ENCODE measurements at regions not wholly inside any gene's neighbourhood (a gene's known extent, or its start where the extent isn't known, plus 50 kb on each side); places are given as distances from the start of the nearest gene placed in this dataset.
"Not testable (repeated sequence)": the region's sequence is repeated elsewhere in the genome, so short reads cannot be mapped to it uniquely, and the experiment has no call there.

DNA sequence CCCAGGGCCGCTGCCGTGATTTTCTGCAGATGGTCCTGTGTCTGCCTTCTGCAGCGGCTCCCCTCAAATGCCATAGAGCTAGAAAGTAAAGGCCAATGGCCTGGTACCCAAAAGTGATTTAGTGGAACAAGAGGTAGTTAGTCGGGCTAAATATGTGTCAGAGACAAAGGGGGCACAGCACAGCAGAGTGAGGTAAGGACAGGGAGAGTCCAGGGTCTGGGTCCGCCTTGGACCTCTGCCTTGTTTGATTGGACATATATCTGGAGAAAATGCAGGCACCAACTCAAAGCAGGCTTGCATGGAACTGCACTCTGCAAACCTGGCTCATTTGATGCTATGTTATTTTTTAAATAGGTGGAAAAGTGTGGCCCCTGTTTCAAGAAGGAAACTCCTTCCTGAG lies 249.6 kb upstream of the B3GAT1 start:
- in situ Hi-C loops (cut with HindIII; ENCODE audit: low sequenced_read_pairs), result no loop called here

DNA sequence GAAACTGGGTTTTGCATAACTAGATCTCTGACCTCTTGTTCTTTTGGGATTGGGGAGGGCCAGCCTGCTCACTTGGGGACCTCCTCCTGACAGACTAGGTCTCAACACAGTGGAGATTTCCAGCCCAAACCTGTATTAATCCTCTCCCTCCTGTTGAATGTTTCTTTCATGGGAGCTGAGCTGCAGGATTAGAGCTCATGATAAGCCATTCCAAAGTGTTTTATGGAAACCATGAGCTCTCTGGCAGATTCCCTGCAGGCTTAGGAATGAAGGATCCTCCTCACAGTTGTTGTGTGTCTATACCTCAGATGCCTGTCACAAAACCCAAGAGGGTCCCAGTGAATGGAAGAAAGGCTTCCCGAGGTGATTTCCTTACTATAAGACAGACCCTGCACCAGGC lies 248.4 kb upstream of the B3GAT1 start:
- in situ Hi-C loops (cut with HindIII; ENCODE audit: low sequenced_read_pairs), result no loop called here

DNA sequence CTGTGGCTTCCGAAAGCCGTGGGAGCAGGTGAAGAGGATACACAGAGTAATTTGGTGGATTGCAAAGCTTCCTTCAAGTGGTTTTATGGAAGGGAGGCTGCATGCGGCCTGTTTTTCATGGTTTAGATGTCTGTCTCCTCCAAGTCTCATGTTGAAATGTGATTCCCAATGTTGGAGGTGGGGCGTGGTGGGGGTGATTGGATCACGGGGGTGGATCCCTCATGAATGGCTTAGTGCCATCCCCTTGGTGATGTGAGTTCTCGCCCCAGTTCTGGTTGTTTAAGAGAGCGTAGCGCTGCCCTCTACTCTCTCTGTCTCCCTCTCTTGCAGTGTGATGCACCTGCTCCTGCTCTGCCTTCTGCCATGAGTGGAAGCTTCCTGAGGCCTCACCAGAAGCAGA lies 247.8 kb upstream of the B3GAT1 start:
- in situ Hi-C loops (cut with HindIII; ENCODE audit: low sequenced_read_pairs), result no loop called here

DNA sequence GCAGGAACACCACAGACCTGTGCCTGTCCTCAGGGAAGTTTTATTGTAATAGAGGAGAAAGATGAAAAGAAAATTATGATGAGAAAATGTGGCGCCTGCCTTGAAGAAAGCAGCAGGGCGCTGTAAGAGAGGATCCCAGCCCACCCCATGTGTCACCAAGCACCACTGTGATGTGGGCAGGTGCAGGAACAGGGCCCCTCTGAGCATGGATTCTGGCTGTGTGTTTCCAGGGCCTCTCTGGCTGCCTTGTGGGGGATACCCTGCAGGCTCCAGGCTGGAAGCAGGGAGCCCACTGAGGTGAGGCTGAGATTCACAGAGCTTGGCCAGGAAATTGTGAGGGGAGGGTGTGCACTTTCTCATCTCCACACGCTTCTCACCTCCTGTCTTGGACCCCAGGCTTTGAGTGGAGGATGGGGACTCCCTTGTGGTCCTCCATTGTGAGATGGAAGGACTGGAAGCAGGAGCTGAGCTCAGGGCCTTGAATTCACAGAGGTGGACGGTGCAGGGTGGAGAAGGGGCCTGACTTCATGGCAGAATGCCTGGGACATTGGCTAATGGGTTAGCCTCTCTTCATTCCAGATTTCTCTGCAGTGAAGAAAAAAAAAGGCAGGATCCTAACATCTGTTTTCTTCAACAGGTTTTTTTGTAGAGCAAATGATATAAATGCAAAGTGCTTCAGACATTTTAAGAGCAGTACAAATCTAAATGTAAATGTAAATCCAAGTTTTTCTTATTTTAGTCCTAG lies 246.6 kb upstream of the B3GAT1 start:
- in situ Hi-C loops (cut with HindIII; ENCODE audit: low sequenced_read_pairs), result no loop called here

DNA sequence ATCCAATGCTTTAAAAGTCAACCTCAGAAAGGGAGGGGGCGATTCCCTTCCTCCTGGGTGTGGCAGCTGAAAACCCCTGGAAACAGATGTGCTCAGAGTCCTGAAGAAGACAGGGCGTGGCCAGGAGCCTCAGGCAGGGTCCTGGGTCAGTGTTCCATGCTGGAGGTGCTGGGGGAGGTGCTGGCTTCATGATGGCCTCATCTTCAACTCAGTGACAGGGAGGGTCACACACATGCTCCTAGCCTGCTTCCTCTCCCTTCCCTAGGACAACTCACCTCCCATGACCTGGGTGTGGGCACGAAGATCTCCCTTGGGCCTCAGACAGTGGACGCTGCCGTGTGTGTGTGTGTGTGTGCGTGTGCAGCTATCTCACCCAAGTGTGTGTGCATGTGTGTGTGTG lies 245.6 kb upstream of the B3GAT1 start:
- in situ Hi-C loops (cut with HindIII; ENCODE audit: low sequenced_read_pairs), result no loop called here

DNA sequence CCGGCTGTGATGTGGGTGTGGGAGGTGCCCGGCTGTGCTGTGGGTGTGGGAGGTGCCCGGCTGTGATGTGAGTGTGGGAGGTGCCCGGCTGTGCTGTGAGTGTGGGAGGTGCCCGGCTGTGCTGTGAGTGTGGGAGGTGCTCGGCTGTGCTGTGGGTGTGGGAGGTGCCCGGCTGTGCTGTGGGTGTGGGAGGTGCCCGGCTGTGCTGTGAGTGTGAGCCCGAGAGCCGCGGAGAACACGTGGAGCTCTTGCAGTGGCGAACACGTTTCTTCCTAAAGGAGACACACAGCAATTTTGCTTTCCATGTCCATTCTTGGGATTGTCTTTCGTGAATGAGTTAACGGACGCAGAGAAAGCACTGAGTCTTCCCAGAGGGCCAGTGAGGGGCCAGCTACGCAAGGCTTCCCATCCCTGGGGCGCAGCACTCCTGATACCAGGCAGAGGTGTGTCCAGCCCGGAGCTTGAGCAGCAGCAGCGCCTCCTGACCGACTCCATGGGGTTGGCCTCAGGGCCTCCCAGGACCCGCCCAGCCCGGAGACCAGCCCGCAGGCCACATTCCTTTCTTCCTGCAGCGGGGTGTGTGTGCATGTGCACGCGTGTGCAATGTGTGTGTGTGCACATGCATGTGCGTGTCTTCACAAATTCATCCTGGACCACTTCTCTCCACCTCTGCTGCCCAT lies 245.0 kb upstream of the B3GAT1 start:
- in situ Hi-C loops (cut with HindIII; ENCODE audit: low sequenced_read_pairs), result no loop called here

DNA sequence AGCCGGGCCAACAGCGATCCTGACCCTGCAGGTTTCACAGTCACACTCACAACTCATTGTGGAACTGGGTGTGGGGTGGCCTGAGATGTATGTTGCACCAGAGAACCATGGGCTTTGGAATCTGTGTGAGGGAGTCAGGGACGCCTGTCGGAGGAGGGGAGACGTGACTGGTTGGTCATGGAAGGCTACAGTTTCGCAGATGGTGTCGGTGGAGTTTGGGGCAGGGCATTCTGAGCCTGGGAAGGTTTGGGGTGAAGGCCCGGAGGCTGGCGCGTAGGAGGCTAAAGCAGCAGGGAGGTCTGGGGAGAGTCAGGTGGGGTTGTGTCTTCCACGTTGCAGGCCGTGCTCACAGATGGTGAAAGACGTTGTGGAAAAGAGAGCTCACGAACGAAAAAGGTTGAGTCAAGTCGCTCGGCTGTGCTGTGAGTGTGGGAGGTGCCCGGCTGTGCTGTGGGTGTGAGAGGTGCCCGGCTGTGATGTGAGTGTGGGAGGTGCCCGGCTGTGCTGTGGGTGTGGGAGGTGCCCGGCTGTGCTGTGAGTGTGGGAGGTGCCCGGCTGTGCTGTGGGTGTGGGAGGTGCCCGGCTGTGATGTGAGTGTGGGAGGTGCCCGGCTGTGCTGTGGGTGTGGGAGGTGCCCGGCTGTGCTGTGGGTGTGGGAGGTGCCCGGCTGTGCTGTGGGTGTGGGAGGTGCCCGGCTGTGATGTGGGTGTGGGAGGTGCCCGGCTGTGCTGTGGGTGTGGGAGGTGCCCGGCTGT lies 244.2 kb upstream of the B3GAT1 start:
- in situ Hi-C loops (cut with HindIII; ENCODE audit: low sequenced_read_pairs), result not testable (repeated sequence)

DNA sequence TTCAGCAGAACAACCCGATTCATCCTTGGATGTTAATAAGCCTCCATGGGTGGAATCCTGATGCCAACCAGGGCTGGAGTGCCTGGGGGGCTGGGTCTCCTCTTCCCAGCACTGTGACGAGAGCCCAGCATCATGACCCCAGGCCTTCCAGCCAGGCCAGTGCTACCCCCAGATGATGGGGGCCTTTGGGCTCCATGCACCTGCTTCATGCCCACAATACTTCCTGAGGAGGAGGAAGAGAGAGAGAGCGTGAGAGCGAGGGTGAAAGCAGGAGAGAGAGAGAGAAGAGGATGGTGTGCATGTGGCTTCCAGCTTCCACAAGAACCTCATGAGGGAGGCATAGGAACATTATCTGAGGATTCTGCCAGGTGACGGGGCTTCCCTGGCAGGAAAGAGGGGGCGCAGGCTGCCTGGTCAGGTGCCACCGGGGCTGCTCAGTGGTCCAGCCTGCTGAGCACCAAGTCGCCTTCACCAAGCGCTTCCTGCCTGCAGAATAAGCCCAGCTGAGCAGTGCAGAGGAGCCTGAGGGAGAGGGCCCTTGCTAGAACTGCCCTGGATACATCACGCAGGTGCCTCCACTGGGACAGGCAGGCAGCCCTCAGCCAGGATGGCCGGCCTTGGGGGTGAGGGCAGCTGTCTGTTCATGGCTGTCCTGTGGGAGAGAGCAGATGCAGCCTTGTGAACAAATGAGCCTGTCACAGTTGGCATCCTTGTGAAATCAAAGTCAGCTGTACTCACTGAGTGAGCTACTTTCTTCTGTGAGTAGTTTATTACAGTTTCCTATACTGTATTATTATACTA lies 243.3 kb upstream of the B3GAT1 start:
- in situ Hi-C loops (cut with HindIII; ENCODE audit: low sequenced_read_pairs), result no loop called here

DNA sequence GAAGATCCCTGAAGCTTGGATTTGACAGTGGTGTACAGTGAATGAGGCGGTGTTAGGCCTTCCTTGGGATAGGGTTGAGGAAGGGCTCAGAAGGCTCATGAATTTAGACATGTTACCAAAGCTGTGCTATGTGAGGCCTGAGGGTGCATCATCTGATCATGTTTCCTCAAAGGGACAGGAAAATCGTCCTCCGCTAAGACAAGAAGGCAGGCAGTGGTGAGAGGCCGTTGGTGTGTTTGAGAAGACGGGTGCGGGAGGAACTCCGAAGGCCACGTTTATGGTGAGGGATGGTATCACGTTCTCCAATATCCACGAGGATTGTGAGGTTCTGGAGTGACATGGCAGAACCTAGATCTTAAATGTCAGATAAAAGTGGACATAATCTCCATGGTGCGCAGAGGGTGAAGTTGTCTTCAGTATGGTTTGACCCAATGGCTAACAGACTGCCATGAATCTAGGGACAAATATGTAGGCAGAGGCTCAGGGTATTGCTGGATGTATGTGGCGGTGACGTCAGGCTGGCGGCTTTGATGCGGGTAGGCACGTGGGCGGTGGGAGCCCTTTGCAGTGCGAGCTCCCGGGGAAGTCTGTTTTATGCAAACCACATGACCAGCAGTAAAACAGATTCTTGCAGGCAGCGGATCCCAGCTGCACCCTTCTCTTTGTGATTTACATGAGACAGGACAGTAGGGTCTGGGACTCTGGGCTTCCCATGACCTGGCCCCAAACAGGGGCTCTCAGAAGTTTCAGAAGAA lies 242.3 kb upstream of the B3GAT1 start:
- in situ Hi-C loops (cut with HindIII; ENCODE audit: low sequenced_read_pairs), result no loop called here

DNA sequence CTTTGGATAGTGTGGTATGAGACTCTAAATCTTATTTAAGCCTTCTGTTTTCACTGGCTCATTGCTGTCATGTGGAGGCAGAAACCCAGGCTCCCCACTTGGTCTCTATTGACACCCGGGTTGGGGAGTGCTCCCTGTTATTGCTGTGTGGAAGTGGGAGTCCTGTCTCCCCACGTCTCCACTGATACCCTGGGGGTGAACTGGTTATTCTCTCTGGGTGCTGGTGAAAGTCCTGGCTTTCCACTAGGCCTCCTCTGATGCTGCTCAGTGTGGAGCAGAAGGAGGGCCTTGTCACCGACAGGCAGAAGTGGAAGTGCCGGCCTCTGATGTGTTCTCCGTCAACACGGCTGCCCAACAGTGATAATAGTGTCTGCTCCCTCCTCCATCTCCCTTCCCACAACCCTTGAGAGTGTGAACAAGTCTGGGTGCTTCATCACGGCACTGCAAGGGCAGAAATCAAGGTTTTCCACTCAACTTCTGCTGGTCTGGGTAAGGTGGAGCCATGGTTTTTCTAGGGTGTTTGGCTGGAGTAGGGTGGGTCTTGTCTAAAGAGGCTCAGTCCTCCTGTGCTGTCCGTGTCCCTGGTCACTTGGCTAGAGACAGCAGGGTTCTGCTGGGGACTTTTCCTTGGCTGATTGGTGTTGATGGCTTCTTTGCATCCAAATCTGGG lies 240.7 kb upstream of the B3GAT1 start:
- in situ Hi-C loops (cut with HindIII; ENCODE audit: low sequenced_read_pairs), result no loop called here

DNA sequence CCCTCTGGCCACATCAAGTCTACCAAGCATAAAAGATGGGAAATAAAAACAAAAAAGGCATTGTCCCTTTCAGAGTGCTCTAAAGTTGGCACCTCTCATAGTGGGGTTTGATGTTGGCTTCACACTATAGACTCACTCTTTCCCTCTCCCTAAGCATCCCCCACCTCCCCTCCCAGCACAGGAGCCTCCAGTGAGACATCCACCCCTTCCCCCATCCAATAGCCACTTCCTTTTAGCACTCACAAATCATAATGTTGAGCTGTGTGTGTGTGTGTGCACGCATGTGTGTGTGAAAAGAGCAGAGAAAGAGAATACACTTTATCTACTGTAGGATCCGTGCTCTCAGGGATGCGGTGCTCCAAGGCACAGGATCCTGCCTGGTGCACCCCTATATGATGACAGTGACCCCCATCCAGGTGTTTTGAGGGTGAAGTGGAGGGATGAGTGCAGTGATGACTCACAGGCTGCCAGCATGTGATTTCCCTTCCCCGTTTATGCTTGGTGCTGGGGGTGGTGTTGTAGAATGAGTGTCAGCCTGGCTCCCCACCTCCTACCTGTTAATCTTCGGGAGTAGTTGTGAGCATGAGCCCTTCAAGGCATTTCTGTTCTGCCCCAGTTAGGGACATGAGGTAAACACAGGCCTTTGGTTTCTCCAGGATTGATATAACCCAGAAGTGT lies 235.2 kb upstream of the B3GAT1 start:
- in situ Hi-C loops (cut with HindIII; ENCODE audit: low sequenced_read_pairs), result no loop called here

DNA sequence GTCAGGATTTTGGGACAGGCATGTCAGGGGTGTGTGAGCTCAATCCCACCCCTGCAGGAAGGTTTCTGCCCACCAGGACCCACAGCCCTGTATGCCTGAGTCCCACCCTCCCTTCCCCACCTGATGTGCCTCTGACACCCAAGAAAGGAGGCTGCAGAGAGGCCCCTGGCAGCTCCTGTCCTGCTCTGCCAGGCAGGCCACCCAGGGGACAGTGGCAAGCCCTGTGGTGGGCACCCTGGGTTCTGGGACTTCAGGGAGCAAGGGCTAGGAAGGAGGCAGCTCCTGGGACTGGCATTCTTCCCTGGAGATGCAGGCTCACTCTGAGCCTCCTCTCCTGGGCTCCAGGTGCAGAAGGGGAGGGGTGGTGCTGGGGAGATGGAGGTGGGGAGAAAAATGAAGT lies 234.5 kb upstream of the B3GAT1 start:
- in situ Hi-C loops (cut with HindIII; ENCODE audit: low sequenced_read_pairs), result no loop called here

DNA sequence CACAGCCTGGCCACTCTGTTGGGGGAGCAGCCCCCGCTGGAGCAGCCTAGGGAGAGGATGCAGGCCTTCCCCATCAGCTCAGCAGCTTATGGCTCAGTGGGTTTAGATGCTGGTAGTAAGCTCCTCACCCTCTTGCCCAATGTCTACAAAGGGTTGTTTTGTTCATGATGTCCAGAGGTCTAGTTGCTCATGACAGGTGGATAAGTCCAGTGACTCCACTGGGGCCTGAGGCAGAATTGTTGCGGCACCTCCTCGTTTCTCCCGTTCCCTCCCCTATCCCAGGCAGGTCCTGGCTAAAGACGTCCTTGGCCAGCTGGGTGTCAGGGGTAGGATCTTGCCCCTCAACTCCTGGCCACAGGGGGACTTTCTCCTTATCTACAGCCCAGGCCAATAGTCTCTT lies 233.5 kb upstream of the B3GAT1 start:
- in situ Hi-C loops (cut with HindIII; ENCODE audit: low sequenced_read_pairs), result no loop called here

DNA sequence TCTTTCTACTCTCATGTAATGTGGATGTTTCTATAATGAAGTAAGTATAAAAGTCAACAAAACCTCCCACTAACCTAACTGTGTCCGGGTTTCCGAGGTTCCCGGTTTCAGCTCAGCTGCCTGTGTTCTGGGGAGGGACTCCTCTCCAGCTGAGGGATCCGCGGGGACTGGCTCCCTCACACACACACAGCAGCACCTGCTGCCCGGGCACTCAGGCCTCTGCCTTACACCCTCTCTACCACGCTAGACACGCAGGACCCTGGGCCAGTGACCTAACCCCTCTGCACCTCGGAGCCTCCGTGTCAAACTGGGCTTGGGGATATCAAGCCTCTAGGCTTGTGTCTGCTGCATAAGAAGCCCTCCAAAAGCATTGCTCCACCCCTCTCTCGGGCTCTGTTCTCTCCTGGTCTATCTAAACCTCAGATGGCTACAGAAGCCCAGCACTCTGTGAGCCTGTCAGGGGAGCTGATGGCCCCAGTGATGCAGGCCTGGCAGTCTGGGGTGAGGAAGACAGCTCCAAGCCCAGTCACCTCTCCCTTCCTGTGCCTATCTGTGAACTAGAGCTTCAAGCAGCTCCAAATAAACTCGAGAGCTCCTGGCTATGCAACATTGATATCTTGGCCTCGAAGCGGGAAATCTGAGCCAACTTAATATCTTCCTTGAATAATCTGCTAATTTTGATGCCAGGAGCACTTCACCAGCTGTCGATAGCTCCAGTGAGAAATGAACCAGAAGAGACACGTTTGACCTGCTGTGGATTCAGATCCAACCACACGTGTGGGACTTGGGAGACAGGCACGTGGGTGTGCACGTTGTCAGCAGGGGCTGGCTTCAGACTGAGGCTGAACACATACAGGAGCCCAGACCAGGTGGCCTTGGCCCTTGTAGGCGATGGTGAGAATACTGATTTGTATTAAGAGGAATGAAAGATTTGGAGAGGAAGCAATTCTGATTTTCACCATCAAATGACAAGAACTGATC lies 232.7 kb upstream of the B3GAT1 start:
- in situ Hi-C loops (cut with HindIII; ENCODE audit: low sequenced_read_pairs), result loop anchor here (5.0 kb wide), 1 partner anchor 103 kb away; no protein-coding TSS in a partner anchor

DNA sequence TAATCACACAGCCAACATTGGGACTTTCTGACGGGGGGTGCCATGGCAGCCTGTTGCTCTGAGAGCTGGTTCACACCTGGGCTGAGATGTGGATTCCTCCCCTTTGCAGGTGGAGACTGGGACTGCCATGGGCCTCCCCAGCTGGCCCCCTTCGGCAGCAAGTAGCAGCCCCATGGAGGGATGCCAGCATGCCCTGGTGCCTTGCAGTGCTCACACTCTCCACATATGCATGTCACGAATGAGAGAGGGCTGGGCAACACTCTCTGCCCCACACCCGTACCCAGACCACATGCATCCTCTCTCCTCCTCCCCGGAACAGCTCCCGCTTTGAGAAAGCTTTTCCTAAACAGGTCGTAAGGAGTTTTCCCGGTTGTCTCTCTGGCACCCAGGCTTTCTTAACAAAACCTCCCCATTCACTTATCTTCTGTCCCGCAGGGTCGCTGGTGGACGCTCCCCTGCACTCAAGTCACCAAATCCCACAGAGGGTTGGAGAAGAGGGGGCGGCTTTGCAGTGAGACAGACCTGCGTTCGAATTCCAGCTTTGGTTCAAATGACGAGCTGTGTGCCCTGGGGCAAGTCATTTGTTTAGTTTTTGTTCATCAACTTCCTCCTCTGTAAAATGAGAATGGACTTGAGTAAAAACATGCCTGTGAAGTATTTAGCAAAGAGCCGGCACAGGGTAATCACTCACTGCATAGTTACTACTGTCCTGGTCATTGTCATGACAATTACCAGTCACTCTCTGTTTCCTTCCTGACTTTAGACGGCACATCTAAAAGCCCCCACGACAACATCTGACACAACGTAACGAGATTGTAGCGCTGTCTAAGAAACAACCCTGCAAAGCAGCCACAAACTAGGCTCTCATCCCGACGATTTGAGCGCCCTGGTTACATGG lies 231.3 kb upstream of the B3GAT1 start:
- in situ Hi-C loops (cut with HindIII; ENCODE audit: low sequenced_read_pairs), result loop anchor here (5.0 kb wide), 1 partner anchor 104 kb away; no protein-coding TSS in a partner anchor

DNA sequence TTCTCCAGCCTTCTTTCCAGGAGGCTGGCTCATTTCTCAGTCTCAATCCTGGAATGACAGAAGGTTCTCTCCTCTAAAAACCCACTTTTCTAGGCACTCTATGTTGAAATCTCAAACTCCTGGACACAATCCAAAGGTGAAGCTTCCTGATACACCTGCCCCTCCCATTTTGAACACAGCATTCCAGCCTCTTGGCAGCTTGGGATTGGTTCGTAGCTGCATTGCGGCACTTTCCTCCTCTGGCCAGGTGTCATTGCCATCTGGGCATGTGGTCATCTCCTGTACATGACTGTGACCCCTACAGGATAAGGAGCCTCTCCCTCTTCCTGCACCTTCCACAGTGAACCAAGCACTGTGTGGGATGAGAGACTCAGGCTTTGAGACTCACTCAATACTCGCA lies 230.2 kb upstream of the B3GAT1 start:
- in situ Hi-C loops (cut with HindIII; ENCODE audit: low sequenced_read_pairs), result loop anchor here (5.0 kb wide), 1 partner anchor 105 kb away; no protein-coding TSS in a partner anchor
